ENCODE measurements at regions not wholly inside any gene's neighbourhood (a gene's known extent, or its start where the extent isn't known, plus 50 kb on each side); places are given as distances from the start of the nearest gene placed in this dataset.

GRCh38 chr10:28426392-28427159, 106.3 kb upstream of the WAC start:
- no peak for TF ChIP-seq CTCF (IDR thresholded peaks at IDR 0.05; ENCODE audit: insufficient read depth, low read depth, low read length)
- DNase-seq (ENCODE audit: low read depth) = no peak
- H3K4me3 ChIP-seq (ENCODE audit: low read depth, low read length) = no peak overlapping the region

GRCh38 chr10:28427376-28427775, 105.5 kb upstream of the WAC start:
- no peak for TF ChIP-seq CTCF (IDR thresholded peaks at IDR 0.05; ENCODE audit: insufficient read depth, low read depth, low read length)
- DNase-seq (ENCODE audit: low read depth) = no peak

GRCh38 chr10:28429045-28429444, 103.9 kb upstream of the WAC start:
- DNase-seq (ENCODE audit: low read depth) = no peak
- TF ChIP-seq CTCF (IDR thresholded peaks at IDR 0.05; ENCODE audit: insufficient read depth, low read depth, low read length) = no peak
- H3K4me3 ChIP-seq (ENCODE audit: low read depth, low read length) = no peak overlapping the region

More at GRCh38 chr10:28427376-28427775, 105.5 kb upstream of the WAC start:
- H3K4me3 ChIP-seq (ENCODE audit: low read depth, low read length) = no peak overlapping the region

GRCh38 chr10:28429573-28430216, 103.2 kb upstream of the WAC start:
- DNase-seq (ENCODE audit: low read depth) = no peak

GRCh38 chr10:28431139-28431538, 101.8 kb upstream of the WAC start:
- no peak overlapping the region for H3K4me3 ChIP-seq (ENCODE audit: low read depth, low read length)
- no peak for DNase-seq (ENCODE audit: low read depth)
- no peak for TF ChIP-seq CTCF (IDR thresholded peaks at IDR 0.05; ENCODE audit: insufficient read depth, low read depth, low read length)

More at GRCh38 chr10:28429573-28430216, 103.2 kb upstream of the WAC start:
- H3K4me3 ChIP-seq (ENCODE audit: low read depth, low read length) = no peak overlapping the region
- TF ChIP-seq CTCF (IDR thresholded peaks at IDR 0.05; ENCODE audit: insufficient read depth, low read depth, low read length) = no peak

- H3K4me3 ChIP-seq (ENCODE audit: low read depth, low read length) = no peak overlapping the region
- peak; percentile 88 for TF ChIP-seq CTCF (IDR thresholded peaks at IDR 0.05; ENCODE audit: insufficient read depth, low read depth, low read length)
- DNase-seq (ENCODE audit: low read depth) = peak; percentile 71
Measured at GRCh38 chr10:28432210-28432676, 100.7 kb upstream of the WAC start.

Measured in fibroblast of villous mesenchyme (primary cell).